HCT116 (cell line): ENCODE measurements at regions not wholly inside any gene's neighbourhood (a gene's known extent, or its start where the extent isn't known, plus 50 kb on each side); places are given as distances from the start of the nearest gene placed in this dataset.

ENCODE experiments used
- CBX3 ChIP-seq: IDR thresholded peaks from 2 replicates; pipeline ENCODE4 v1.6.1; 2012; ENCODE audit warnings: low read depth
- ELF1 ChIP-seq: IDR thresholded peaks from 2 replicates; pipeline ENCODE4 v1.6.1; 2012; ENCODE audit warnings: low read depth, borderline replicate concordance
- EZH2phosphoT487 ChIP-seq: fragments of 200-600 bp; IDR thresholded peaks from 2 replicates; pipeline ENCODE4 v1.6.1; 2018; ENCODE audit warnings: antibody characterized with exemption, borderline replicate concordance
- SRF ChIP-seq: IDR thresholded peaks from 2 replicates; pipeline ENCODE4 v1.6.1; 2012; ENCODE audit warnings: low read depth
- TCF7L2 ChIP-seq: IDR thresholded peaks from 2 replicates; pipeline ENCODE4 v1.7.0; 2011; ENCODE audit warnings: borderline replicate concordance, inconsistent platforms; ENCODE audit not compliant: insufficient read depth, insufficient read length; ENCODE audit errors: extremely low read depth
- ZNF274 ChIP-seq: fragments of 200-500 bp; sonication (Bioruptor generic); IDR thresholded peaks from 2 replicates; pipeline ENCODE4 v1.6.1; 2014; ENCODE audit warnings: mild to moderate bottlenecking, low read depth, low read length, inconsistent platforms
- TF ChIP-seq, protein P1 (sequence below), 3 experiments: fragments of 200-600 bp in 1 of 3; sonication (generic) in 1 of 3; IDR thresholded peaks in 2 of 3; conservative IDR thresholded peaks in 1 of 3; 2 replicates each; pipeline ENCODE4 v1.5.1; 2012 to 2017; ENCODE audit warnings: low read depth in 2 of 3, low read length in 2 of 3, antibody characterized with exemption in 1 of 3, borderline replicate concordance in 1 of 3, control low read depth in 1 of 3, mild to moderate bottlenecking in 1 of 3, mixed read lengths in 1 of 3, mixed run types in 1 of 3, moderate library complexity in 1 of 3; ENCODE audit not compliant: insufficient read depth in 1 of 3

DNA sequence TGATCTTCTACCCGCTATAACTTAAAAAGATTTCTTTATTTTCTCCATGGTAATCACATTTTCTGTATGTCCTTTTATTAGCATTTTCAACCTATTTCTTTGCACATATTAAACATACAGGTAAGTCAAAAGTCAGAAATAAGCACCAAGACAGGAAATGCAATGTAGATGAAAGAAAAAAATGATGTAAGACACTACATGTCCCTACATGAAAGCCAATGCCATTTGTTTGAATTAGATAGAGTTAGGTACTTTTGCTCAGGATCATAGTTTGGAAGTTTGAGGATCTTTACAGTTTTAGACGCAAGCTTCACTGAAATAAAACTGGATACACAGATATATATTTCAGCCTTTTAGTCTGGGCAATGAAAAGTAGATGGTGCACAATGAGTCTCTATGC lies 453.1 kb upstream of the MEF2C start:
- TF ChIP-seq ZNF274 (no peak), ELF1 (no peak), CBX3 (no peak), EZH2phosphoT487 (no peak), SRF (no peak), TCF7L2 (no peak)
- TF ChIP-seq, protein P1, sequence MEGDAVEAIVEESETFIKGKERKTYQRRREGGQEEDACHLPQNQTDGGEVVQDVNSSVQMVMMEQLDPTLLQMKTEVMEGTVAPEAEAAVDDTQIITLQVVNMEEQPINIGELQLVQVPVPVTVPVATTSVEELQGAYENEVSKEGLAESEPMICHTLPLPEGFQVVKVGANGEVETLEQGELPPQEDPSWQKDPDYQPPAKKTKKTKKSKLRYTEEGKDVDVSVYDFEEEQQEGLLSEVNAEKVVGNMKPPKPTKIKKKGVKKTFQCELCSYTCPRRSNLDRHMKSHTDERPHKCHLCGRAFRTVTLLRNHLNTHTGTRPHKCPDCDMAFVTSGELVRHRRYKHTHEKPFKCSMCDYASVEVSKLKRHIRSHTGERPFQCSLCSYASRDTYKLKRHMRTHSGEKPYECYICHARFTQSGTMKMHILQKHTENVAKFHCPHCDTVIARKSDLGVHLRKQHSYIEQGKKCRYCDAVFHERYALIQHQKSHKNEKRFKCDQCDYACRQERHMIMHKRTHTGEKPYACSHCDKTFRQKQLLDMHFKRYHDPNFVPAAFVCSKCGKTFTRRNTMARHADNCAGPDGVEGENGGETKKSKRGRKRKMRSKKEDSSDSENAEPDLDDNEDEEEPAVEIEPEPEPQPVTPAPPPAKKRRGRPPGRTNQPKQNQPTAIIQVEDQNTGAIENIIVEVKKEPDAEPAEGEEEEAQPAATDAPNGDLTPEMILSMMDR (IDR thresholded peaks at IDR 0.05 in 2 of 3, conservative IDR thresholded peaks at IDR 0.05 in 1 of 3; ENCODE audit: borderline replicate concordance in 1 of 3, insufficient read depth in 1 of 3, low read depth in 2 of 3, low read length in 2 of 3): no peak
